Activated CD4-positive, alpha-beta T cell treated with anti-CD3 and anti-CD28 coated beads, Interleukin-2, amount 10 ng/mL, durations not matched to agents 24 days and 14 days (primary cell): ENCODE measurements at regions not wholly inside any gene's neighbourhood (a gene's known extent, or its start where the extent isn't known, plus 50 kb on each side); places are given as distances from the start of the nearest gene placed in this dataset.

ENCODE experiments used
- DNase-seq: peaks from one replicate; pipeline ENCODE4 v3.0.0; 2022
- H3K27ac Mint-ChIP-seq: one replicate; pipeline ENCODE4 v1.8.0; 2022; ENCODE audit warnings: mild to moderate bottlenecking, mixed read lengths
- H3K27me3 Mint-ChIP-seq: one replicate; pipeline ENCODE4 v1.8.0; 2022; ENCODE audit warnings: mixed read lengths
- H3K36me3 Mint-ChIP-seq: one replicate; pipeline ENCODE4 v1.8.0; 2022; ENCODE audit warnings: low read depth, mild to moderate bottlenecking, mixed read lengths
- H3K4me1 Mint-ChIP-seq: one replicate; pipeline ENCODE4 v1.8.0; 2021; ENCODE audit warnings: mixed read lengths
- H3K4me3 Mint-ChIP-seq: one replicate; pipeline ENCODE4 v1.8.0; 2022; ENCODE audit warnings: mild to moderate bottlenecking, moderate library complexity, mixed read lengths
- H3K9me3 Mint-ChIP-seq: one replicate; pipeline ENCODE4 v1.8.0; 2021; ENCODE audit warnings: mixed read lengths
- intact Hi-C: fragments of 100-400 bp; cut with micrococcal nuclease; formaldehyde crosslinking; loops from one replicate; pipeline ENCODE4 v1.15.1; 2023

DNA sequence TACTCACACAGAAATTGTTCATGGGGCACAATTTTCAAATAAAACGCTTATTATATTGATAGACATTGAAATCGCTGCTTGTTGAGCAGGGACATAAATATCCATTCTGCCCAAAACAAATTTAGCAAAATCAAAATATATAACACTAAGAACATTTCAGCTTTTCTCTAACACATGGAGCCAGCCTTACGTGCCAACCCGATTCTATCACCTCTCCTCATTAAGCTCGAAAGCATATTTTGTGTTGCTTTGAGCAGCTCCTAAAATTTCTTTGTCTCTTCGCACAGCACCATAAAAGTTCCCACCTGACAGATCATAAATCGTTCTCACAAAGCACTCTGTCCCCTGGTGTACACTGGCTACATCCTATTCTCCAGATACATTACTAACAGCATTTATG, 1034.4 kb upstream of the KLHL29 start:
- intact Hi-C loops: no loop called here
- no peak for DNase-seq
- Mint-ChIP-seq H3K27me3 (no peaks in the 10 kb centered on the region), H3K9me3 (no peaks in the 10 kb centered on the region), H3K4me3 (no peak overlapping the region), H3K36me3 (no peaks in the 10 kb centered on the region), H3K27ac (no peak overlapping the region), H3K4me1 (no peaks in the 10 kb centered on the region)

DNA sequence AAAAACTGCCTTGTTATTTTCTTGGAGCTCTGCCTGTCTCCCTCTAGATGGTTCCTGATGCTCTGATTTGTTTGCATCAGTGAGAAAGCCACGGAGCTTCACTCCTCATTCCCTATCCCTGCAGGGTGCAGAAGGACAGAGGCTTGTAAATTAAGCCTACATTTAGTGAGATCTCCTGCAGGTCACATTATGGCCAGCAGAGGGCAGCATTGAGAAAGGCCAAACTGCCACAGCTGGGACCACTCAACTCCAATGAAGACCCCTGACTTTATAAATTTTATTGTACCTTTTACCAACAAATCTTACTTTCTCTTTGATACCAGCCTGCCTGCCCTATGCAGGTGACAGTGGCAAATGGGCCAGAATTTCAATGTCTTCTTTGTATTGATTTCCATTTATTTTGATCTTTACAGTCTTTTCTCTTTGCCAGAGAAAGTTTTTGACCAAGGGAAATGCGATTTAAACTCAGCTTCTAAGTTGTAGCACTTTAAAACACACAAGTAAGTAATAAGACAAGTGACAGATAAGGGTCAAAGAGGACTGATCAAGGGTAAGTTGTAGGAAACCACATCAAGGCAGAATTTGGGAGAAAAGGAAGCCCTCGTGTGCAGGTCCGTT, 1029.1 kb upstream of the KLHL29 start:
- H3K9me3 Mint-ChIP-seq: no peaks in the 10 kb centered on the region
- H3K4me3 Mint-ChIP-seq: no peak overlapping the region
- DNase-seq: peak; percentile 80
- H3K27ac Mint-ChIP-seq: no peak overlapping the region
- H3K36me3 Mint-ChIP-seq: no peaks in the 10 kb centered on the region
- no peaks in the 10 kb centered on the region for H3K27me3 Mint-ChIP-seq
- intact Hi-C loops: no loop called here
- no peaks in the 10 kb centered on the region for H3K4me1 Mint-ChIP-seq

DNA sequence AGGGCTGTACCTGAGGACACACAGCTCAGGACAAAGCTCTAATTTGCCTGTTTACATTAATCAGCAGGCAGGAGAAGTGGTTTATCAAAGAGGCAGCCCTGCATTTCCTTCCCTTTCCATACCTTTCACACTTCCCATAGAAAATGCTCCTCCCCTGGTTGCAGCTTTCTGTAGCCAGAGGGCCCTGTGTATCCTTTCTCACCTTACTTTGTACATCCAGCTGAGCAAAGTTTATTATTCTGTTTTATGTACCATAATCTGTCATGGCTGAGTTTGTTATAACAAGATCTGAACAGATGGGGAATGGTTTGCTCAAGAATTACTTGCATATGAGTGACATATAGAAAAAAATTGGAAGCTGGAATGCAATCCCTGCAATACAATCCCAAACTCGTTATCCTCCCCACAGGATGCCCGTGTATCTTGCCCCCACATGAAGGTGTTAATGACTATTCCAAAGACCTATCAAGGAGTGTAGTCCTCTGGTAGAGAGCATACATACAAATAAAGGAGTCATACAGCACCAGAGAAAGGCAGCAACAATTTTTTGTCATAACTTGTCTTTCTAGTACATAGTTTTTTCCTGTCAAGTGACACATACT, 1025.8 kb upstream of the KLHL29 start:
- H3K4me3 Mint-ChIP-seq: no peak overlapping the region
- H3K36me3 Mint-ChIP-seq: no peaks in the 10 kb centered on the region
- H3K27me3 Mint-ChIP-seq: no peaks in the 10 kb centered on the region
- intact Hi-C loops: no loop called here
- H3K9me3 Mint-ChIP-seq: no peaks in the 10 kb centered on the region
- no peak for DNase-seq
- H3K4me1 Mint-ChIP-seq: no peaks in the 10 kb centered on the region
- H3K27ac Mint-ChIP-seq: no peak overlapping the region

DNA sequence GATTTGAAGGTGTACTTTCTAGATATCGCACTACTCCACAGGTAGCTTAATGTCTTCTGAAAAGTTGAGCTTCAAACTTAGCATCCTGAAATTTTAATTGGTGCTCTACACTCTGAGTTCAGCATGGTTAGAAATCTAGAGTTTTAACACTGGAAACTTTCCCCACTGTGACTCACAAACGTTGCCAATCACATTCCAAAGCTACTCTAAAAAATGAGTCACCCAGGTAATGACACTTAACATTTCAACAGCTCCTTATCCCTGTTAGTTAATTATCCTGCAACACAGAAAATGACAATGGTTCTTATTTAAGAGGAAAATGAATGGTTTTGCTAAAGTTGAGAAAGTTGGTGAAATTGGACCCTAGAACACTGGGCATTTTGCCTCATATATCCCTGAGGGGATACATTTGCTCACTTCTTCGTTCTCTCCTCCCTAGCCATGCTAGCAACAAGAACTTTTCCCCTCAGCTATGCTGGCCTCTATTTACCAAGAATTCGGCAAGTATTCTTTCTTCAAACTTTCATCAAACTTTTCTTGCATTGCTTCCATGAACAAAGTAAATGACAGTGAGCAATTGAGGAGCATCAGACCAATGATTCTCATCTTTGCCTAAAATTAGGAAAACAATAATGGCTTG, 1024.1 kb upstream of the KLHL29 start:
- H3K4me1 Mint-ChIP-seq: no peaks in the 10 kb centered on the region
- H3K27me3 Mint-ChIP-seq: no peaks in the 10 kb centered on the region
- H3K36me3 Mint-ChIP-seq: no peaks in the 10 kb centered on the region
- DNase-seq: no peak
- no peak overlapping the region for H3K4me3 Mint-ChIP-seq
- H3K9me3 Mint-ChIP-seq: no peaks in the 10 kb centered on the region
- intact Hi-C loops: no loop called here
- no peak overlapping the region for H3K27ac Mint-ChIP-seq

DNA sequence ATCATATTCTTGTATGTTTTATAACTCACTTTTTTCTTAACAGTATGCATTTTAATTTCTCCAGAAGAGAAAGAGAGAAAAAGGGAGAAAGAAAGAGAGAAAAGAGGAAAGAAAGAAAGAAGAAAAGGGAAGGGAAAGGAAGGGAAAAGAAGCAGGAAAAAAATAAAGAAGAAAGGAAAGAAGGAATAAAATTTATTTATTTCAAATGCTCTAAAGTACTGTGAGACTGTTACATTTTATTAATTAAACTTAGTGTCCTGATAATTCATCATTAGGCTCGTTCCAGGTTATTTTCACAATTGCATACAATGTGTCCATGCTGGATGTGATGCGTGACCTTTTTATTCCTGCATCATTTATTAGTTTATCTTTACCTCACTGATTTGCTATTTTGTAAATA, 1023.4 kb upstream of the KLHL29 start:
- Mint-ChIP-seq H3K27ac (no peak overlapping the region), H3K36me3 (no peaks in the 10 kb centered on the region), H3K27me3 (no peaks in the 10 kb centered on the region), H3K9me3 (no peaks in the 10 kb centered on the region), H3K4me1 (no peaks in the 10 kb centered on the region), H3K4me3 (no peak overlapping the region)
- intact Hi-C loops: no loop called here
- no peak for DNase-seq

DNA sequence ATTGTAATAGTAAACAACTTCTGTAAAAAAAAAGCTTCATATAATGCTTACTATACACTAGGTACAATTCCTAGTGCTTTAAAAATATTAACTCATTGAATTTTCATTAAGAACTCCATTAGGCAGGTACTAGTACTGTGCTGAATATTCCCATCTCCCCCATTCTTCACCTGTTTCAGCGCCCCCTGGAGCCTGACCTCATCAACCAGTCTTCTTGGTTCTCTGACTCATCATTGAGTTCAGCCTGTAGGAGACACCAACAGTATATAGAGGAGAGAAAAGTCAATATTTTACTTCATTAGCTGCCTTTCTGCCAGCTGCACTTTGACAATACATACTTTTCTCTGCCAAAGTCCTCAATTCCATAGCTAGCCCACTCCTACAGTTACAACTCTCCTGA, 1009.9 kb upstream of the KLHL29 start:
- H3K9me3 Mint-ChIP-seq: no peaks in the 10 kb centered on the region
- DNase-seq: no peak
- no peaks in the 10 kb centered on the region for H3K4me1 Mint-ChIP-seq
- H3K36me3 Mint-ChIP-seq: no peaks in the 10 kb centered on the region
- no peaks in the 10 kb centered on the region for H3K27me3 Mint-ChIP-seq
- H3K4me3 Mint-ChIP-seq: no peak overlapping the region
- intact Hi-C loops: no loop called here
- no peak overlapping the region for H3K27ac Mint-ChIP-seq

DNA sequence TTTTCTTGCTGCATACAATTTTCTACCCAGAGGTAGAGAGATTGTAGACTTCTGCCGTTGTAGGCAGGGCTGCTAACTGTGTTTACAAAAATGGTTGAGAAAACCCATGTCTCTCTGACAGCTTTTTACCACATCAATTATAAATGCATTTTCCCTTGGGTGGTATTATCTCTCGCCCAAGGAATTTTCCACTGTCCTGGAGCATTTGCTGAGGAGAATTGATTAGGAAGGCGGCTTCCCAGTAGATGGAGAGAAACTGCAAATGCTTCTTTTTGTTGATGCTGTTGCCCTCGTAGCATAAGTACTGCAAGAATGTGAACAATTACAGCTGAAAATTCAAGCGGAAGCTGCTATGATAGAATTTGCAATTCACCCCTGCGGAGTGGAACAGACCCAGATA, 1007.7 kb upstream of the KLHL29 start:
- Mint-ChIP-seq H3K9me3 (no peaks in the 10 kb centered on the region), H3K4me3 (no peak overlapping the region), H3K27ac (no peak overlapping the region), H3K4me1 (no peaks in the 10 kb centered on the region), H3K36me3 (no peaks in the 10 kb centered on the region), H3K27me3 (no peaks in the 10 kb centered on the region)
- intact Hi-C loops: no loop called here
- DNase-seq: no peak

DNA sequence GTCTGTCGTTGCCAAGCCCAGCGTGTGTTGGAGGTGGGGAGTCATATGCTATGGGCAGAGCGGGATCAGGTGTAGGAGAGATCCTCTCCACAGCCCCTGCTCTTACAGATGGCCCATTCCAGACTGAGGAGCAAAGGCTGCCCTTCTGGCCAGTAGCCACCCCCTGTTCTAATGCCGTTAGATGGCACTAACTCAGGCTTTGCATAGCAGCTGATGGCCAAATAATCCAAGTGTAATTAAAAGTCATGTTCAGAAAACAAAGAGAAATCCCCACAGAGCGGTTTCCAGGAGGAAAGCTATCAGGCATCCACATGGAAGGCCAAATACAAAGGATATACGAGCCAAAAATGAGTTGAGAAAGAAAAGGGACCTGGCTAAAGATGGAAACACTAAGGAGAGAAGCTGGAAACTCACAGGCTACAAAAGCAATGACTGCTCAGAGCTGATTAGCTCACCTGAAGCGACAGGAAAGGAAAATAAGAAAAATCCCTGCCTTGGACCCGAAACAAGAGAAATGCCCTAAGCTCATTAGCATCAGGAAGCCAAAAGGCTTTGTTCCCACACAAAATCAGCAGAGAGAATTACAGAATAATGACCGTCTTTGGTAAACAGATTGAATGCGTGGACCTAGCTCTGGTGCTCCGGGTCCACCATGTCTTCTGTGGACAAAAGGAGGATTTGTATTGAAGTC, 1002.4 kb upstream of the KLHL29 start:
- H3K4me3 Mint-ChIP-seq: no peak overlapping the region
- DNase-seq: no peak
- H3K9me3 Mint-ChIP-seq: no peaks in the 10 kb centered on the region
- H3K36me3 Mint-ChIP-seq: no peaks in the 10 kb centered on the region
- no peaks in the 10 kb centered on the region for H3K4me1 Mint-ChIP-seq
- intact Hi-C loops: no loop called here
- H3K27me3 Mint-ChIP-seq: no peaks in the 10 kb centered on the region
- no peak overlapping the region for H3K27ac Mint-ChIP-seq

DNA sequence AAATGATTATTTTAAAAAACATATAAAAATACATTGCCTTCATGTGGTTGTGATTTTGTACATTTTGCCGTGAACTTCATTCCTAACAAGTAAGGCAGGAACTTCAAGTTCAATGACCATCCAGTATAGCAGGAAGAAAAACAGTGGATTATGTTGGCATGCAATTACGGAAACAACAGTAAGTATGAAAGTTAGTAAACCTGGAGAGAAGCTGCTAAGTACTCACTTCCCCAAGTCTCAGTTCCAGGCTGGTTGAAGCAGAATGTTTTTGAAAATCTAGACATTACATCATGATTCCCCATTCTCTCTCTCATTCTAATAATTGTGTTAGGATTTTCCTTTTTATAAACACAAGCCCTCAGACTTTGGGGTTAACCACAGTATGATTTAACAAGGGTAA, 987.1 kb upstream of the KLHL29 start:
- Mint-ChIP-seq H3K9me3 (no peaks in the 10 kb centered on the region), H3K27me3 (no peaks in the 10 kb centered on the region), H3K4me3 (no peak overlapping the region), H3K4me1 (no peaks in the 10 kb centered on the region), H3K36me3 (no peaks in the 10 kb centered on the region), H3K27ac (no peak overlapping the region)
- DNase-seq: no peak
- intact Hi-C loops: no loop called here

DNA sequence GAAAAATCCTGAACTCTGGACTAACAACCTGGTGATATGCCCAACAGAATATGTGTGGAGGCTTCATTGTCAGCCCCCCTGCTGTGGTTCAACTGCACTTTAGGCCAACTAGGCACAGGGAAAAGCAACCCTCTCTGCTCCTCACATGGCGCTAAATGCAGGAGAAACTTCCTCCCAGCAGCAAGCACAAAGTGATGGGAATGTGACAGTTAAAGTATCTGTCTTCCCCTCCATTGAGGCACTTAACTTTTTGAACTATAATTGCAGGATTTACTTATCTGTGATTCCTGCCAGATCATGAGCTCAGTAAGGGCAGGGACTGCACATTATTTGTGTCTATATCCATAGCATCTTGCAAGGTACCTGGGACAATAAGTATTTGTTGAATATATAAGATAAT, 981.2 kb upstream of the KLHL29 start:
- no peaks in the 10 kb centered on the region for H3K36me3 Mint-ChIP-seq
- no peaks in the 10 kb centered on the region for H3K4me1 Mint-ChIP-seq
- no peak overlapping the region for H3K27ac Mint-ChIP-seq
- H3K9me3 Mint-ChIP-seq: no peaks in the 10 kb centered on the region
- no peak for DNase-seq
- no peak overlapping the region for H3K4me3 Mint-ChIP-seq
- no peaks in the 10 kb centered on the region for H3K27me3 Mint-ChIP-seq
- intact Hi-C loops: no loop called here

DNA sequence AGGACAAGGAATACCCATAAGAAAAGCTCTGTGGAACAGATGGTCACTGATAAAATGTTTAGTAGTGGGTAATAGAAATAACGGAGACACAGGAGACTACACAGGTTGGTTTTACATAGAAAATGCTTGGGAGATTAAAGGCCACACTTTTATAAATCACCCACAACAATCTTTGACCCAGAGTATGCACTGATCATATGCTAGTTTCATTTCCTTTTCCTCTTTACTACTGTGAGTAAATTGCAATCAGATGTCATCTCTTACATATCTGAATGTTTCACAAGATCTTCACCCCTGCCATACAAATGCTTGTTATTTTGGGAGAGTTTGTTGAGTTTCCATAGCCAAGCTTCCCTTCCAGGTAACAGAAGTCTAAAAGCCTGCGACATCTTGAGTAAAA, 978.4 kb upstream of the KLHL29 start:
- intact Hi-C loops: no loop called here
- DNase-seq: no peak
- no peak overlapping the region for H3K27ac Mint-ChIP-seq
- H3K4me1 Mint-ChIP-seq: no peaks in the 10 kb centered on the region
- H3K4me3 Mint-ChIP-seq: no peak overlapping the region
- no peaks in the 10 kb centered on the region for H3K36me3 Mint-ChIP-seq
- no peaks in the 10 kb centered on the region for H3K27me3 Mint-ChIP-seq
- no peaks in the 10 kb centered on the region for H3K9me3 Mint-ChIP-seq

DNA sequence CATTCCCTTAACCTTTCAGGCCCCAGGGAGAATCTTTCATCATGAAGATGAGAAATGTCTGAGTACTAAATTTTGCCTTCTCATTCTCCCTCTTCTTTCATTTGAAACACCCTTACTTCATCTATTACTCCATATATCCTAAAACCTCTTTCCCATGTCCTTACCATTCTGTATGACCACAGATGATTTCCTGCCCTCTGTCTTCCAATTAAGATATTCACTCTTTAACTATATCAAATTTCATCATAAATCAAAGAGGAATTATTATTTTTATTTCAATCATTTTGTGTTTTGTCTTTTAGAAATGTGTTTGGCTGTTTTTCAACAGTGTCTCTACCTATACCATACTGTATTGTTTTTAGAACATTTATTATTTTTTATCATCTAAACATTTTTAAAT, 964.9 kb upstream of the KLHL29 start:
- no peak for DNase-seq
- Mint-ChIP-seq H3K36me3 (no peaks in the 10 kb centered on the region), H3K4me3 (no peak overlapping the region), H3K27ac (no peak overlapping the region), H3K4me1 (no peaks in the 10 kb centered on the region), H3K27me3 (no peaks in the 10 kb centered on the region), H3K9me3 (peaks cover 3% of the 10 kb centered on the region)
- intact Hi-C loops: no loop called here

DNA sequence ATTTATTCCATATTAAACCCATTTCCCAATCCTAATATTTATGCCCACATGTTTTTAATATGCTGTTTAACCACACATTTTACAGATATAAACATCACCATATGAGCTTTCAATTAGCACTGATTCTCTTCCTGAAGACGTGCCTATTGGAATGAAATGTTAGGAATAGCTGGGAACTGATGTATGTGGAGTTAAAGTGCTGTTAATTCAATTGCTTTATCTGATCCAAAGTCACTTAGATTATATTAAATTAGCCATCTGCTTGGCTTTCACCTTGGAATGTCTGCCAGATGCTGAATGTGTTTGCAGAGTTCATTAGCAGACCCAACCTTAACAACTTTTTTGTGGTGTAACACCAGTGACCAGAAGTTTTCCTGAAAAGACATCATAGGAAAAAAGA, 942.9 kb upstream of the KLHL29 start:
- Mint-ChIP-seq H3K27ac (no peak overlapping the region), H3K27me3 (no peaks in the 10 kb centered on the region), H3K4me3 (no peak overlapping the region), H3K4me1 (no peaks in the 10 kb centered on the region), H3K36me3 (no peaks in the 10 kb centered on the region), H3K9me3 (no peaks in the 10 kb centered on the region)
- intact Hi-C loops: no loop called here
- no peak for DNase-seq

DNA sequence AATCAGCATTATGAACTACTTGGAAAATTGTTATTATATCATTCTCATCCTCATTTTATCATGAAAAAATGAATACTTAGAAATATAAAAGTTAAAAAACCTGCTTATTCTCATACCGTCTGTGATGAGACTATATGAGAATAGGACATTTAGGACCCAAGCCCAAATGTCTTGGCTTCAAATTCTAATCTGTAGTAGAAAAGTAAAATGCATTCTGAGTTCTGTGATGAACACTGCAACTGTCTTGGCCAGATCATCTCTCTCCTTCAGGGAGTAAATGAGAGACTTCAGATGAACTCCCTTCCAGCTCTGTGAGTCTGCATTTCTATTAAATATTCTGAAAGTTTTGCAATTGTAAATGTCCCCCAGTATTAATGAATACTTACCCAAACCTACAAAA, 940.7 kb upstream of the KLHL29 start:
- Mint-ChIP-seq H3K4me3 (no peak overlapping the region), H3K36me3 (no peaks in the 10 kb centered on the region), H3K27ac (no peak overlapping the region), H3K4me1 (no peaks in the 10 kb centered on the region), H3K27me3 (no peaks in the 10 kb centered on the region), H3K9me3 (no peaks in the 10 kb centered on the region)
- no peak for DNase-seq
- intact Hi-C loops: no loop called here
